ENCODE measurements at regions not wholly inside any gene's neighbourhood (a gene's known extent, or its start where the extent isn't known, plus 50 kb on each side); places are given as distances from the start of the nearest gene placed in this dataset.

- no peak overlapping the region for H2AFZ ChIP-seq (ENCODE audit: low read depth)
- no peak overlapping the region for H3K27ac ChIP-seq (ENCODE audit: low read depth in 2 of 2, low read length in 1 of 2)
- ChIA-PET POLR2A (no interaction called here), CTCF (no interaction called here)
- no peaks in the 10 kb centered on the region; a peak in 1 of 4 replicates for H3K4me1 ChIP-seq (ENCODE audit: control insufficient read depth in 1 of 2, insufficient read depth in 2 of 2, low read depth in 1 of 2, low read length in 1 of 2)
- no peak overlapping the region for H3K4me3 ChIP-seq (ENCODE audit: low read depth in 2 of 2, low read length in 1 of 2)
- 0% methylated on average over 2 of the region's 2 CpGs for WGBS (ENCODE audit: low lambda C conversion rate)
- H3K79me2 ChIP-seq (ENCODE audit: insufficient read depth), result no peaks in the 10 kb centered on the region
- H3K9me2 ChIP-seq, result no peaks in the 10 kb centered on the region
- no peak for TF ChIP-seq NRF1 (IDR thresholded peaks at IDR 0.05; ENCODE audit: low read depth, low read length)
- TF ChIP-seq FOSL2 (IDR thresholded peaks at IDR 0.05; ENCODE audit: borderline replicate concordance, low read depth), result no peak
- TF ChIP-seq SMC3 (IDR thresholded peaks at IDR 0.05; ENCODE audit: low read depth, low read length), result no peak
- no peak for TF ChIP-seq FOXM1 (IDR thresholded peaks at IDR 0.05; ENCODE audit: low read depth)
- no peak for TF ChIP-seq RXRA (IDR thresholded peaks at IDR 0.05; ENCODE audit: borderline replicate concordance, low read depth)
- TF ChIP-seq GATA2 (CRISPR knock-in tag; IDR thresholded peaks at IDR 0.05), result no peak
- TF ChIP-seq IRF3 (IDR thresholded peaks at IDR 0.05; ENCODE audit: low read depth, low read length), result no peak
- TF ChIP-seq, protein P1, sequence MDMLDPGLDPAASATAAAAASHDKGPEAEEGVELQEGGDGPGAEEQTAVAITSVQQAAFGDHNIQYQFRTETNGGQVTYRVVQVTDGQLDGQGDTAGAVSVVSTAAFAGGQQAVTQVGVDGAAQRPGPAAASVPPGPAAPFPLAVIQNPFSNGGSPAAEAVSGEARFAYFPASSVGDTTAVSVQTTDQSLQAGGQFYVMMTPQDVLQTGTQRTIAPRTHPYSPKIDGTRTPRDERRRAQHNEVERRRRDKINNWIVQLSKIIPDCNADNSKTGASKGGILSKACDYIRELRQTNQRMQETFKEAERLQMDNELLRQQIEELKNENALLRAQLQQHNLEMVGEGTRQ (IDR thresholded peaks at IDR 0.05; ENCODE audit: borderline replicate concordance, low read depth, low read length), result no peak
- TF ChIP-seq MEF2A (IDR thresholded peaks at IDR 0.05; ENCODE audit: borderline replicate concordance, low read depth), result no peak
- no peak for TF ChIP-seq MXI1 (IDR thresholded peaks at IDR 0.05; ENCODE audit: low read depth, low read length)
- no peak for TF ChIP-seq TAF1 (IDR thresholded peaks at IDR 0.05; ENCODE audit: borderline replicate concordance, low read depth, low read length)
- TF ChIP-seq JUND (IDR thresholded peaks at IDR 0.05), result no peak
- no peak for TF ChIP-seq SIN3A (IDR thresholded peaks at IDR 0.05; ENCODE audit: borderline replicate concordance, low read depth, low read length)
- no peak for TF ChIP-seq TEAD4 (IDR thresholded peaks at IDR 0.05; ENCODE audit: borderline replicate concordance, insufficient read depth)
- no peak for TF ChIP-seq CHD2 (IDR thresholded peaks at IDR 0.05; ENCODE audit: low read length, partially characterized antibody)
- TF ChIP-seq GABPA (IDR thresholded peaks at IDR 0.05; ENCODE audit: low read depth), result no peak
- TF ChIP-seq PBX3 (IDR thresholded peaks at IDR 0.05), result no peak
- TF ChIP-seq MAX (IDR thresholded peaks at IDR 0.05; ENCODE audit: low read depth), result no peak
- H3F3A ChIP-seq (replicated peaks; ENCODE audit: insufficient read depth), result no peaks in the 10 kb centered on the region
- H3K27me3 ChIP-seq (ENCODE audit: insufficient read depth), result no peaks in the 10 kb centered on the region
- no peak overlapping the region for H3K4me2 ChIP-seq
- H3K36me3 ChIP-seq (replicated peaks in 1 of 2; ENCODE audit: control insufficient read depth in 1 of 2, insufficient read depth in 2 of 2, low read length in 1 of 2), result no peaks in the 10 kb centered on the region
- no peak for DNase-seq
- H3K9me3 ChIP-seq, result no peaks in the 10 kb centered on the region
- H4K20me1 ChIP-seq (ENCODE audit: insufficient read depth), result no peaks in the 10 kb centered on the region
- H3K9ac ChIP-seq, result no peak overlapping the region
Observed at GRCh38 chr14:39765676-39766075, 333.4 kb upstream of the FBXO33 start.
